ENCODE measurements at regions not wholly inside any gene's neighbourhood (a gene's known extent, or its start where the extent isn't known, plus 50 kb on each side); places are given as distances from the start of the nearest gene placed in this dataset.

DNA sequence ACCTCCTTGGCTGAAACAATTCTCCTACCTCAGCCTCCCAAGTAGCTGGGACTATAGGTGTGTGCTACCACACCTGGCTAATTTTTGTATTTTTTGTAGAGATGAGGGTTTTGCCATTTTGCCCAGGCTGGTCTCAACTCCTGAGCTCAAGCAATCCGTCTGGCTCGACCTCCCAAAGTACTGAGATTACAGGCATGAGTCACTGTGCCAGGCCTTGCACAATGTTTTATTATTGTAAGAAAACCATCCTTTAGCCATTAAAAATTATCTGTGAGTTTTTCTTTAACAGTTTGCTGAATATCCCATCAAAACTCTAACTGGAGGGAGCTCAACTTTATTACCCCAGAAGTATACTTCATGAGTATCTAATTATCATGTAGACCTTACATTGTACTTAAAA, 900.3 kb downstream of the PCDH7 start:
- TF ChIP-seq, protein P1, sequence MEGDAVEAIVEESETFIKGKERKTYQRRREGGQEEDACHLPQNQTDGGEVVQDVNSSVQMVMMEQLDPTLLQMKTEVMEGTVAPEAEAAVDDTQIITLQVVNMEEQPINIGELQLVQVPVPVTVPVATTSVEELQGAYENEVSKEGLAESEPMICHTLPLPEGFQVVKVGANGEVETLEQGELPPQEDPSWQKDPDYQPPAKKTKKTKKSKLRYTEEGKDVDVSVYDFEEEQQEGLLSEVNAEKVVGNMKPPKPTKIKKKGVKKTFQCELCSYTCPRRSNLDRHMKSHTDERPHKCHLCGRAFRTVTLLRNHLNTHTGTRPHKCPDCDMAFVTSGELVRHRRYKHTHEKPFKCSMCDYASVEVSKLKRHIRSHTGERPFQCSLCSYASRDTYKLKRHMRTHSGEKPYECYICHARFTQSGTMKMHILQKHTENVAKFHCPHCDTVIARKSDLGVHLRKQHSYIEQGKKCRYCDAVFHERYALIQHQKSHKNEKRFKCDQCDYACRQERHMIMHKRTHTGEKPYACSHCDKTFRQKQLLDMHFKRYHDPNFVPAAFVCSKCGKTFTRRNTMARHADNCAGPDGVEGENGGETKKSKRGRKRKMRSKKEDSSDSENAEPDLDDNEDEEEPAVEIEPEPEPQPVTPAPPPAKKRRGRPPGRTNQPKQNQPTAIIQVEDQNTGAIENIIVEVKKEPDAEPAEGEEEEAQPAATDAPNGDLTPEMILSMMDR (conservative IDR thresholded peaks at IDR 0.05; ENCODE audit: low read length): no peak
- no peak for TF ChIP-seq EZH2phosphoT487 (IDR thresholded peaks at IDR 0.05; ENCODE audit: borderline replicate concordance, low read depth, low read length)
